HG02642 (cell line): ENCODE measurements at regions not wholly inside any gene's neighbourhood (a gene's known extent, or its start where the extent isn't known, plus 50 kb on each side); places are given as distances from the start of the nearest gene placed in this dataset.
"Not testable (repeated sequence)": the region's sequence is repeated elsewhere in the genome, so short reads cannot be mapped to it uniquely, and the experiment has no call there.

Experiments used
- ATAC-seq: cut with Tn5 transposase; IDR thresholded peaks from one replicate; pipeline ENCODE4 v1.9.1; 2021; ENCODE audit warnings: mild to moderate bottlenecking; ENCODE audit not compliant: unreplicated experiment, poor library complexity

- ATAC-seq, result no peak
These were observed 2541.1 kb downstream of the PCDH9 start for GRCh38 chr13:64688893-64689677.

GRCh38 chr13:64686536-64686935, 2543.6 kb downstream of the PCDH9 start:
- not testable (repeated sequence) for ATAC-seq

- no peak for ATAC-seq
These were observed 2545.3 kb downstream of the PCDH9 start for GRCh38 chr13:64684685-64685431.

- no peak for ATAC-seq
These were observed 2546.0 kb downstream of the PCDH9 start for GRCh38 chr13:64684108-64684507.

- no peak for ATAC-seq
These were observed 2549.4 kb downstream of the PCDH9 start for GRCh38 chr13:64680739-64681138.

- ATAC-seq, result no peak
These were observed 2554.8 kb downstream of the PCDH9 start for GRCh38 chr13:64675255-64675892.

- no peak for ATAC-seq
These were observed 2556.0 kb downstream of the PCDH9 start for GRCh38 chr13:64674126-64674525.

GRCh38 chr13:64672751-64673150, 2557.4 kb downstream of the PCDH9 start:
- ATAC-seq, result no peak

- no peak for ATAC-seq
These were observed 2567.1 kb downstream of the PCDH9 start for GRCh38 chr13:64662887-64663593.

- no peak for ATAC-seq
These were observed 2581.8 kb downstream of the PCDH9 start for GRCh38 chr13:64648293-64648692.

GRCh38 chr13:64643066-64643465, 2587.1 kb downstream of the PCDH9 start:
- ATAC-seq, result no peak

GRCh38 chr13:64640002-64640401, 2590.1 kb downstream of the PCDH9 start:
- ATAC-seq, result no peak

- no peak for ATAC-seq
These were observed 2590.9 kb downstream of the PCDH9 start for GRCh38 chr13:64639206-64639605.

- ATAC-seq, result no peak
These were observed 2596.2 kb downstream of the PCDH9 start for GRCh38 chr13:64633948-64634347.

GRCh38 chr13:64627654-64628053, 2602.5 kb downstream of the PCDH9 start:
- no peak for ATAC-seq

- ATAC-seq, result no peak
These were observed 2604.0 kb downstream of the PCDH9 start for GRCh38 chr13:64626105-64626504.

GRCh38 chr13:64617231-64617630, 2612.9 kb downstream of the PCDH9 start:
- ATAC-seq, result no peak

- ATAC-seq, result no peak
These were observed 2638.2 kb downstream of the PCDH9 start for GRCh38 chr13:64591971-64592370.

- no peak for ATAC-seq
These were observed 2650.8 kb downstream of the PCDH9 start for GRCh38 chr13:64579331-64579730.

GRCh38 chr13:64568748-64569147, 2661.4 kb downstream of the PCDH9 start:
- ATAC-seq, result no peak

GRCh38 chr13:64558031-64558430, 2672.1 kb downstream of the PCDH9 start:
- not testable (repeated sequence) for ATAC-seq
